ENCODE measurements at regions not wholly inside any gene's neighbourhood (a gene's known extent, or its start where the extent isn't known, plus 50 kb on each side); places are given as distances from the start of the nearest gene placed in this dataset.

- DNase-seq (ENCODE audit: low read depth) = no peak
- ChIA-PET CTCF (no interaction called here), POLR2A (no interaction called here)
- no peak overlapping the region for H3K4me3 ChIP-seq (ENCODE audit: low read depth, low read length)
- no peaks in the 10 kb centered on the region for H3K36me3 ChIP-seq (ENCODE audit: control insufficient read depth, insufficient read depth, low read length)
- TF ChIP-seq CTCF (IDR thresholded peaks at IDR 0.05; ENCODE audit: insufficient read depth, low read depth, low read length) = no peak
- no peaks in the 10 kb centered on the region for H3K27me3 ChIP-seq (ENCODE audit: control insufficient read depth, insufficient read depth, low read length)
Measured at GRCh38 chr3:35867791-35868190, 228.5 kb downstream of the ARPP21 start.

GRCh38 chr3:35871009-35871408, 231.7 kb downstream of the ARPP21 start:
- Histone ChIP-seq H3K36me3 (ENCODE audit: control insufficient read depth, insufficient read depth, low read length) (no peaks in the 10 kb centered on the region), H3K4me3 (ENCODE audit: low read depth, low read length) (no peak overlapping the region), H3K27me3 (ENCODE audit: control insufficient read depth, insufficient read depth, low read length) (no peaks in the 10 kb centered on the region)
- ChIA-PET POLR2A (no interaction called here), CTCF (interaction anchor here (0.9 kb wide), 1 partner anchor 37 kb away, joined by 4 read pairs; no protein-coding TSS in a partner anchor)
- no peak for DNase-seq (ENCODE audit: low read depth)
- no peak for TF ChIP-seq CTCF (IDR thresholded peaks at IDR 0.05; ENCODE audit: insufficient read depth, low read depth, low read length)

GRCh38 chr3:35883929-35884328, 244.6 kb downstream of the ARPP21 start:
- Histone ChIP-seq H3K36me3 (ENCODE audit: control insufficient read depth, insufficient read depth, low read length) (no peaks in the 10 kb centered on the region), H3K27me3 (ENCODE audit: control insufficient read depth, insufficient read depth, low read length) (no peaks in the 10 kb centered on the region), H3K4me3 (ENCODE audit: low read depth, low read length) (no peak overlapping the region)
- DNase-seq (ENCODE audit: low read depth) = no peak
- TF ChIP-seq CTCF (IDR thresholded peaks at IDR 0.05; ENCODE audit: insufficient read depth, low read depth, low read length) = no peak
- CTCF ChIA-PET = no interaction called here
- POLR2A ChIA-PET = no interaction called here

GRCh38 chr3:35894735-35895134, 255.4 kb downstream of the ARPP21 start:
- POLR2A ChIA-PET = no interaction called here
- Histone ChIP-seq H3K27me3 (ENCODE audit: control insufficient read depth, insufficient read depth, low read length) (no peaks in the 10 kb centered on the region), H3K4me3 (ENCODE audit: low read depth, low read length) (no peak overlapping the region), H3K36me3 (ENCODE audit: control insufficient read depth, insufficient read depth, low read length) (no peaks in the 10 kb centered on the region)
- DNase-seq (ENCODE audit: low read depth) = no peak
- TF ChIP-seq CTCF (IDR thresholded peaks at IDR 0.05; ENCODE audit: insufficient read depth, low read depth, low read length) = no peak
- CTCF ChIA-PET = no interaction called here

- ChIA-PET POLR2A (no interaction called here), CTCF (interaction anchor here (2.0 kb wide), 1 partner anchor 9 kb away, joined by 14 read pairs; no protein-coding TSS in a partner anchor)
- no peaks in the 10 kb centered on the region for H3K36me3 ChIP-seq (ENCODE audit: control insufficient read depth, insufficient read depth, low read length)
- no peak overlapping the region for H3K4me3 ChIP-seq (ENCODE audit: low read depth, low read length)
- DNase-seq (ENCODE audit: low read depth) = no peak
- H3K27me3 ChIP-seq (ENCODE audit: control insufficient read depth, insufficient read depth, low read length) = no peaks in the 10 kb centered on the region; the same call in 1 of the 2 replicates
- no peak for TF ChIP-seq CTCF (IDR thresholded peaks at IDR 0.05; ENCODE audit: insufficient read depth, low read depth, low read length)
Measured at GRCh38 chr3:35899245-35899644, 259.9 kb downstream of the ARPP21 start.
